ENCODE measurements at regions not wholly inside any gene's neighbourhood (a gene's known extent, or its start where the extent isn't known, plus 50 kb on each side); places are given as distances from the start of the nearest gene placed in this dataset.

DNA sequence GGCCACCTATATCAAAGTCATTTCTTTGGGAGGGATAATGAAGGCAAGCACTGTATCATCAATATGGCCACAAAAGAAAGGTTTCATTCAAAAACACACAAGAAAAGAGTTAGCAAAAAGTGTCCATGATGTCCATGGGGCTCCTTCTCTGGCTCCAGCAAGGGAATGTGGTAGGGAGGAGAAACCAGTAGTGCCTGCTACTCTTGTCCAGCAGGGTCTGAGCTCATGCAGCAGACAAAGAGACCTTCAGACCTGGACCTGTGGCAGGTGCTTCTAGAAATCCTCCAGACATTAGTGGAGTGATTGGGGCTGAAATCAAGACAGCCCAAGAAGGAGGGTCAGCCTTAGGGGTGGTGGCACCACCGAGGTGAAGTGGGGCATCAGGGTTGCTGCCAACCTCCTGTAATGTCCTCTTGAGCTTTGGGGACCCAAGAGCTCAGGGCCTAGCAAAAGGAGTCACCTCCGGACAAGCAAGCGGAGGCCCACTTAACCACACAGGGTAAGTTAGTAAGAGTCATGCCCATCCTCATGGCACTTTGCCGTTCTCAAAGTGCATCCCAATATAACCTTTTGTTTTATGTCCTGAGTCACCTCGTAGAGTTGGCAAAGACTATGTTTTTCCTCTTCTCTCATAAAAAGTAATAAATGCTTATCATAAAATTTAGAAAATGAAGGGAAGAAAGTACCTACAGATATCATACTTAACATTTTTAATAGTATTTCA, 112.6 kb upstream of the YPEL5 start:
- H3K27ac Mint-ChIP-seq: no peak overlapping the region
- POLR2A ChIA-PET: no interaction called here

DNA sequence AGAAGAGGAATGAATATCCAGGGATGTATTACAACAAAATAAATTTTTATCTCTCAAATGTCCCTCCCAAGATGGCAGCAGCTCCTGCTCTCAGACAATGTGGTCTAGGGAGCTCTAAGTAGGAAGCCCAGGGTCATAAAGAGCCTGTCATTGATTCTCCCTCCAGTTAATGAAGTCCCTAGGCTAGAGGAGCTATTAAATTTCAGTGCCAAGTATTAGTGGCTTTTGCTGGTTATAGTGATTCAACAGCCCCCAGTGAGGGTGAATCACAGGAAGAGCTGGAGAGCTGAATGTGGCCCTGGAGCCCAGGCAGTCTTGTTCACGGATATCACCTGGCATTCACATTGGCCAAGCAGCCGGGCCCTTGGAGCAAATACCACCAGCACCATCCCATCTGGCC, 109.8 kb upstream of the YPEL5 start:
- ATAC-seq (no peak), DNase-seq (ENCODE audit: low spot score) (no peak)
- ChIA-PET POLR2A (no interaction called here), CTCF (no interaction called here)
- H3K9me3 Mint-ChIP-seq: no peaks in the 10 kb centered on the region
- TF ChIP-seq ETV6 (CRISPR knock-in tag; IDR thresholded peaks at IDR 0.05): no peak
- TF ChIP-seq JUN (CRISPR knock-in tag; IDR thresholded peaks at IDR 0.05): no peak
- TF ChIP-seq, protein P1, sequence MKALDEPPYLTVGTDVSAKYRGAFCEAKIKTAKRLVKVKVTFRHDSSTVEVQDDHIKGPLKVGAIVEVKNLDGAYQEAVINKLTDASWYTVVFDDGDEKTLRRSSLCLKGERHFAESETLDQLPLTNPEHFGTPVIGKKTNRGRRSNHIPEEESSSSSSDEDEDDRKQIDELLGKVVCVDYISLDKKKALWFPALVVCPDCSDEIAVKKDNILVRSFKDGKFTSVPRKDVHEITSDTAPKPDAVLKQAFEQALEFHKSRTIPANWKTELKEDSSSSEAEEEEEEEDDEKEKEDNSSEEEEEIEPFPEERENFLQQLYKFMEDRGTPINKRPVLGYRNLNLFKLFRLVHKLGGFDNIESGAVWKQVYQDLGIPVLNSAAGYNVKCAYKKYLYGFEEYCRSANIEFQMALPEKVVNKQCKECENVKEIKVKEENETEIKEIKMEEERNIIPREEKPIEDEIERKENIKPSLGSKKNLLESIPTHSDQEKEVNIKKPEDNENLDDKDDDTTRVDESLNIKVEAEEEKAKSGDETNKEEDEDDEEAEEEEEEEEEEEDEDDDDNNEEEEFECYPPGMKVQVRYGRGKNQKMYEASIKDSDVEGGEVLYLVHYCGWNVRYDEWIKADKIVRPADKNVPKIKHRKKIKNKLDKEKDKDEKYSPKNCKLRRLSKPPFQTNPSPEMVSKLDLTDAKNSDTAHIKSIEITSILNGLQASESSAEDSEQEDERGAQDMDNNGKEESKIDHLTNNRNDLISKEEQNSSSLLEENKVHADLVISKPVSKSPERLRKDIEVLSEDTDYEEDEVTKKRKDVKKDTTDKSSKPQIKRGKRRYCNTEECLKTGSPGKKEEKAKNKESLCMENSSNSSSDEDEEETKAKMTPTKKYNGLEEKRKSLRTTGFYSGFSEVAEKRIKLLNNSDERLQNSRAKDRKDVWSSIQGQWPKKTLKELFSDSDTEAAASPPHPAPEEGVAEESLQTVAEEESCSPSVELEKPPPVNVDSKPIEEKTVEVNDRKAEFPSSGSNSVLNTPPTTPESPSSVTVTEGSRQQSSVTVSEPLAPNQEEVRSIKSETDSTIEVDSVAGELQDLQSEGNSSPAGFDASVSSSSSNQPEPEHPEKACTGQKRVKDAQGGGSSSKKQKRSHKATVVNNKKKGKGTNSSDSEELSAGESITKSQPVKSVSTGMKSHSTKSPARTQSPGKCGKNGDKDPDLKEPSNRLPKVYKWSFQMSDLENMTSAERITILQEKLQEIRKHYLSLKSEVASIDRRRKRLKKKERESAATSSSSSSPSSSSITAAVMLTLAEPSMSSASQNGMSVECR (CRISPR knock-in tag; IDR thresholded peaks at IDR 0.05; ENCODE audit: borderline replicate concordance): no peak
- TF ChIP-seq SOX15 (CRISPR knock-in tag; IDR thresholded peaks at IDR 0.05): no peak
- TF ChIP-seq FOXP1 (CRISPR knock-in tag; IDR thresholded peaks at IDR 0.05; ENCODE audit: borderline replicate concordance): no peak
- TF ChIP-seq SMAD3 (CRISPR knock-in tag; IDR thresholded peaks at IDR 0.05; ENCODE audit: borderline replicate concordance): no peak
- no peak for TF ChIP-seq CREM (CRISPR knock-in tag; IDR thresholded peaks at IDR 0.05)
- TF ChIP-seq, protein P2, sequence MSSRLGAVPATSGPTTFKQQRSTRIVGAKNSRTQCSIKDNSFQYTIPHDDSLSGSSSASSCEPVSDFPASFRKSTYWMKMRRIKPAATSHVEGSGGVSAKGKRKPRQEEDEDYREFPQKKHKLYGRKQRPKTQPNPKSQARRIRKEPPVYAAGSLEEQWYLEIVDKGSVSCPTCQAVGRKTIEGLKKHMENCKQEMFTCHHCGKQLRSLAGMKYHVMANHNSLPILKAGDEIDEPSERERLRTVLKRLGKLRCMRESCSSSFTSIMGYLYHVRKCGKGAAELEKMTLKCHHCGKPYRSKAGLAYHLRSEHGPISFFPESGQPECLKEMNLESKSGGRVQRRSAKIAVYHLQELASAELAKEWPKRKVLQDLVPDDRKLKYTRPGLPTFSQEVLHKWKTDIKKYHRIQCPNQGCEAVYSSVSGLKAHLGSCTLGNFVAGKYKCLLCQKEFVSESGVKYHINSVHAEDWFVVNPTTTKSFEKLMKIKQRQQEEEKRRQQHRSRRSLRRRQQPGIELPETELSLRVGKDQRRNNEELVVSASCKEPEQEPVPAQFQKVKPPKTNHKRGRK (CRISPR knock-in tag; IDR thresholded peaks at IDR 0.05; ENCODE audit: borderline replicate concordance): no peak
- TF ChIP-seq ZNF396 (CRISPR knock-in tag; IDR thresholded peaks at IDR 0.05; ENCODE audit: borderline replicate concordance): no peak
- H3K4me1 Mint-ChIP-seq: peaks cover under 1% of the 10 kb centered on the region; the same call in 1 of the 2 replicates
- no peak overlapping the region for H3K27ac Mint-ChIP-seq
- no peak overlapping the region for H3K4me3 Mint-ChIP-seq
- H3K36me3 Mint-ChIP-seq: no peaks in the 10 kb centered on the region
- H3K27me3 Mint-ChIP-seq (ENCODE audit: low read depth): no peaks in the 10 kb centered on the region

More for the DNA sequence above, 112.6 kb upstream of the YPEL5 start:
- Mint-ChIP-seq H3K9me3 (no peaks in the 10 kb centered on the region), H3K27me3 (ENCODE audit: low read depth) (no peaks in the 10 kb centered on the region), H3K4me1 (peaks cover 20% of the 10 kb centered on the region), H3K4me3 (no peak overlapping the region), H3K36me3 (no peaks in the 10 kb centered on the region)
- no peak for ATAC-seq
- no peak for DNase-seq (ENCODE audit: low spot score)
- CTCF ChIA-PET: interaction anchor here (0.6 kb wide), 1 partner anchor 725 kb away, joined by 3 read pairs; no protein-coding TSS in a partner anchor
- TF ChIP-seq TP53 (CRISPR knock-in tag; IDR thresholded peaks at IDR 0.05) (no peak), ZNF671 (CRISPR knock-in tag; IDR thresholded peaks at IDR 0.05) (no peak), NFE2L1 (CRISPR knock-in tag; IDR thresholded peaks at IDR 0.05) (no peak), OVOL2 (CRISPR knock-in tag; IDR thresholded peaks at IDR 0.05; ENCODE audit: borderline replicate concordance) (no peak), ZNF396 (CRISPR knock-in tag; IDR thresholded peaks at IDR 0.05; ENCODE audit: borderline replicate concordance) (no peak), ZNF232 (CRISPR knock-in tag; IDR thresholded peaks at IDR 0.05) (no peak), SOX15 (CRISPR knock-in tag; IDR thresholded peaks at IDR 0.05) (no peak)
- TF ChIP-seq, protein P3, sequence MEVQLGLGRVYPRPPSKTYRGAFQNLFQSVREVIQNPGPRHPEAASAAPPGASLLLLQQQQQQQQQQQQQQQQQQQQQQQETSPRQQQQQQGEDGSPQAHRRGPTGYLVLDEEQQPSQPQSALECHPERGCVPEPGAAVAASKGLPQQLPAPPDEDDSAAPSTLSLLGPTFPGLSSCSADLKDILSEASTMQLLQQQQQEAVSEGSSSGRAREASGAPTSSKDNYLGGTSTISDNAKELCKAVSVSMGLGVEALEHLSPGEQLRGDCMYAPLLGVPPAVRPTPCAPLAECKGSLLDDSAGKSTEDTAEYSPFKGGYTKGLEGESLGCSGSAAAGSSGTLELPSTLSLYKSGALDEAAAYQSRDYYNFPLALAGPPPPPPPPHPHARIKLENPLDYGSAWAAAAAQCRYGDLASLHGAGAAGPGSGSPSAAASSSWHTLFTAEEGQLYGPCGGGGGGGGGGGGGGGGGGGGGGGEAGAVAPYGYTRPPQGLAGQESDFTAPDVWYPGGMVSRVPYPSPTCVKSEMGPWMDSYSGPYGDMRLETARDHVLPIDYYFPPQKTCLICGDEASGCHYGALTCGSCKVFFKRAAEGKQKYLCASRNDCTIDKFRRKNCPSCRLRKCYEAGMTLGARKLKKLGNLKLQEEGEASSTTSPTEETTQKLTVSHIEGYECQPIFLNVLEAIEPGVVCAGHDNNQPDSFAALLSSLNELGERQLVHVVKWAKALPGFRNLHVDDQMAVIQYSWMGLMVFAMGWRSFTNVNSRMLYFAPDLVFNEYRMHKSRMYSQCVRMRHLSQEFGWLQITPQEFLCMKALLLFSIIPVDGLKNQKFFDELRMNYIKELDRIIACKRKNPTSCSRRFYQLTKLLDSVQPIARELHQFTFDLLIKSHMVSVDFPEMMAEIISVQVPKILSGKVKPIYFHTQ (CRISPR knock-in tag; IDR thresholded peaks at IDR 0.05): no peak

All from WTC11 (cell line).